ENCODE measurements at regions not wholly inside any gene's neighbourhood (a gene's known extent, or its start where the extent isn't known, plus 50 kb on each side); places are given as distances from the start of the nearest gene placed in this dataset.
A peak's percentile ranks its signal among the peaks of the same experiment; 100 is the strongest.

DNA sequence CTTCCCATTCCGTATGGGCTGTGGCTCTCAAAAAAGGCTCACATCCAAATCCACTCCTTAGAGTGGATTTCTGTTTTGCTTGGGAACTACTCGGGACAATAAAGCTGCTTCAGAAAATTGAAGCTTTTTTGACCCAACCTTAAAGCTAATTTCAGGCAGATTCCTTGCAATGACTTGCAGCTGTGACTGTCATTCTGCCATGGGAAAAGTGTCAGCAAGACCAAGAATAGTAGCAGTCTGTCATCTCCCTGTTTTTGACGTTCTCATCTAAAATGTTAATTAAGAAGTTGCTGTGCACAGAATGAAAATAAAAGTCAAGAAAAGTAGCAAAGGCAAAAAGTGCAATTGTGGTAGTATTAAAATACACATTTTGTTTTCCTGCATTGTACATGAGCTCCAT is 304.7 kb downstream of the COG6 start:
- no peaks in the 10 kb centered on the region for H3K27me3 ChIP-seq (replicated peaks in 1 of 7)
- H3K36me3 ChIP-seq, result no peaks in the 10 kb centered on the region
- TF ChIP-seq POLR2AphosphoS5 (IDR thresholded peaks at IDR 0.05) (no peak), CTCF (IDR thresholded peaks at IDR 0.05 in 8 of 11, conservative IDR thresholded peaks at IDR 0.05 in 3 of 11) (no peak), POLR2A (IDR thresholded peaks at IDR 0.05) (no peak)
- WGBS, 5 donors, result 75 to 80% (median 76%) methylated on average over 3 of the region's 3 CpGs
- intact Hi-C loops (cut with DNase I; ENCODE audit: low total_unique reads), result no loop called here
- H3K4me1 ChIP-seq, result peaks cover 0 to 15% (median 5%) of the 10 kb centered on the region in 6 donors
- no peak for DNase-seq
- peak overlapping the region in 1 of 8 donors; percentile 11 for H3K27ac ChIP-seq
- H3K9me3 ChIP-seq, result no peaks in the 10 kb centered on the region
- no peak overlapping the region for H3K4me3 ChIP-seq

DNA sequence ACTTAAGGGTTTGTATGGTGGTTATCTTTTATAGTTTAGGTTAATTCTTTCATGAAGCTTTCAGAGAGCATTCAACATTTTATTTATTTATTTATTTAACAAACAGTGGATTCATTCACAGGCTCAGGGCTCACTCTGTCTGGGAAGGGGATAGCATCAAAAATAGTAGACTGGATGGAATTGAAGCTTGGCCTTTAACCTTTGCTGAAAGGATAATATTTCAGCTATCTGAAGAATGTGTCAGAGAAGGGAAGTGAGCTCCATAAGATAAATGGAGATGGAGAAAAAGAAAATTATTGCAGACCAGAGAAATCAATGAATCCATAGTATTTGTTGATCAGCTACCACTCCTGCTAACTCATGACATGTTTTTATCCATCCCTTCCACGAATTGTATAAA is 305.6 kb downstream of the COG6 start:
- intact Hi-C loops (cut with DNase I; ENCODE audit: low total_unique reads), result no loop called here
- Histone ChIP-seq H3K4me3 (no peak overlapping the region), H3K27ac (no peak overlapping the region), H3K36me3 (no peaks in the 10 kb centered on the region), H3K9me3 (no peaks in the 10 kb centered on the region), H3K27me3 (replicated peaks in 1 of 7) (no peaks in the 10 kb centered on the region), H3K4me1 (peaks cover 0 to 15% (median 4%) of the 10 kb centered on the region in 6 donors)
- DNase-seq, result no peak
- TF ChIP-seq POLR2A (IDR thresholded peaks at IDR 0.05) (no peak), POLR2AphosphoS5 (IDR thresholded peaks at IDR 0.05) (no peak), CTCF (IDR thresholded peaks at IDR 0.05 in 8 of 11, conservative IDR thresholded peaks at IDR 0.05 in 3 of 11) (no peak)
- 62 to 95% (median 81%) methylated on average over 1 of the region's 1 CpG for WGBS, 5 donors

GRCh38 chr13:39963612-39964011 is 308.1 kb downstream of the COG6 start:
- Histone ChIP-seq H3K4me1 (peaks cover 0 to 7% (median 0%) of the 10 kb centered on the region in 6 donors), H3K36me3 (no peaks in the 10 kb centered on the region), H3K4me3 (no peak overlapping the region), H3K27ac (no peak overlapping the region), H3K27me3 (replicated peaks in 1 of 7) (no peaks in the 10 kb centered on the region), H3K9me3 (no peaks in the 10 kb centered on the region)
- TF ChIP-seq CTCF (IDR thresholded peaks at IDR 0.05 in 8 of 11, conservative IDR thresholded peaks at IDR 0.05 in 3 of 11) (no peak), POLR2A (IDR thresholded peaks at IDR 0.05) (no peak), POLR2AphosphoS5 (IDR thresholded peaks at IDR 0.05) (no peak)
- intact Hi-C loops (cut with DNase I; ENCODE audit: low total_unique reads), result no loop called here
- no peak for DNase-seq
- WGBS, 5 donors, result 83 to 96% (median 88%) methylated on average over 1 of the region's 1 CpG

- Histone ChIP-seq H3K27me3 (replicated peaks in 1 of 7) (no peaks in the 10 kb centered on the region), H3K4me3 (no peak overlapping the region), H3K27ac (no peak overlapping the region), H3K9me3 (no peaks in the 10 kb centered on the region), H3K36me3 (no peaks in the 10 kb centered on the region), H3K4me1 (no peaks in the 10 kb centered on the region)
- DNase-seq, result no peak
- intact Hi-C loops (cut with DNase I; ENCODE audit: low total_unique reads), result no loop called here
- no peak for TF ChIP-seq POLR2AphosphoS5 (IDR thresholded peaks at IDR 0.05)
- no peak for TF ChIP-seq CTCF (IDR thresholded peaks at IDR 0.05 in 8 of 11, conservative IDR thresholded peaks at IDR 0.05 in 3 of 11)
- TF ChIP-seq POLR2A (IDR thresholded peaks at IDR 0.05), result no peak
- WGBS, 5 donors, result 88 to 96% (median 92%) methylated on average over 3 of the region's 3 CpGs
Measured at GRCh38 chr13:39965309-39965708, 309.8 kb downstream of the COG6 start.
